Calu3 (cell line): ENCODE measurements at regions not wholly inside any gene's neighbourhood (a gene's known extent, or its start where the extent isn't known, plus 50 kb on each side); places are given as distances from the start of the nearest gene placed in this dataset.
A peak's percentile ranks its signal among the peaks of the same experiment; 100 is the strongest.

Experiments used
- BruUV-seq: library from RNA; stranded (reverse); fragments of 400-500 nt; replicated peaks from 2 replicates; lab custom pipeline; 2021; lab: Mats Ljungman, UMichigan
- CTCF ChIA-PET: fragments of 300-600 bp; sonication (Branson Sonifier 250); formaldehyde crosslinking; loops from one replicate; lab custom pipeline; 2022; ENCODE audit warnings: antibody characterized with exemption; lab: Charles Lee
- DNase-seq: peaks from one replicate; pipeline ENCODE4 v3.0.0; 2022
- H3K27ac Mint-ChIP-seq: one replicate; pipeline ENCODE4 v1.8.0; 2022; ENCODE audit warnings: mixed read lengths; ENCODE audit not compliant: unreplicated experiment
- H3K27me3 Mint-ChIP-seq: one replicate; pipeline ENCODE4 v1.8.0; 2022; ENCODE audit warnings: mixed read lengths; ENCODE audit not compliant: unreplicated experiment
- H3K36me3 Mint-ChIP-seq: one replicate; pipeline ENCODE4 v1.8.0; 2022; ENCODE audit warnings: mild to moderate bottlenecking, moderate library complexity, mixed read lengths; ENCODE audit not compliant: insufficient read depth, unreplicated experiment
- H3K4me1 Mint-ChIP-seq: one replicate; pipeline ENCODE4 v1.8.0; 2022; ENCODE audit warnings: mild to moderate bottlenecking, low read depth, mixed read lengths; ENCODE audit not compliant: unreplicated experiment
- H3K4me3 Mint-ChIP-seq: one replicate; pipeline ENCODE4 v1.8.0; 2022; ENCODE audit warnings: mild to moderate bottlenecking, low read depth, moderate library complexity, mixed read lengths; ENCODE audit not compliant: unreplicated experiment
- H3K9me3 Mint-ChIP-seq: one replicate; pipeline ENCODE4 v1.8.0; 2022; ENCODE audit warnings: low read depth, mixed read lengths; ENCODE audit not compliant: unreplicated experiment
- CTCF ChIP-seq: fragments of 200-600 bp; IDR thresholded peaks from one replicate; pipeline ENCODE4 v1.8.0; 2022; ENCODE audit warnings: antibody characterized with exemption; ENCODE audit not compliant: unreplicated experiment
- intact Hi-C: fragments of 100-400 bp; cut with micrococcal nuclease; formaldehyde crosslinking; loops from one replicate; pipeline ENCODE4 v1.10.0; 2022; ENCODE audit not compliant: unreplicated experiment

GRCh38 chr16:85971902-85972638 is 73.1 kb downstream of the IRF8 start:
- CTCF ChIA-PET = no interaction called here
- no peak for DNase-seq
- intact Hi-C loops = no loop called here
- Mint-ChIP-seq H3K9me3 (peaks cover 3% of the 10 kb centered on the region), H3K4me1 (peaks cover 64% of the 10 kb centered on the region), H3K4me3 (no peak overlapping the region), H3K27ac (no peak overlapping the region), H3K36me3 (peaks cover 6% of the 10 kb centered on the region), H3K27me3 (peaks cover 10% of the 10 kb centered on the region)
- no peak for TF ChIP-seq CTCF
- BruUV-seq = no TSS peak

- no peak for TF ChIP-seq CTCF
- BruUV-seq = no TSS peak
- DNase-seq = peak; percentile 44
- CTCF ChIA-PET = interaction anchor here (0.9 to 1.4 kb wide), 2 partner anchors 12 to 160 kb away, joined by 3 to 9 read pairs; no protein-coding TSS in a partner anchor
- Mint-ChIP-seq H3K4me3 (peak overlapping the region; percentile 39), H3K27me3 (no peaks in the 10 kb centered on the region), H3K9me3 (peaks cover 3% of the 10 kb centered on the region), H3K27ac (peak overlapping the region; percentile 57), H3K4me1 (peaks cover 54% of the 10 kb centered on the region), H3K36me3 (peaks cover 6% of the 10 kb centered on the region)
- intact Hi-C loops = loop anchor here (2.0 kb wide), 1 partner anchor 84 kb away; no protein-coding TSS in a partner anchor
Measured at GRCh38 chr16:85974428-85975375, 75.7 kb downstream of the IRF8 start.

- BruUV-seq = no TSS peak
- H3K36me3 Mint-ChIP-seq = peaks cover 6% of the 10 kb centered on the region
- peaks cover 50% of the 10 kb centered on the region for H3K4me1 Mint-ChIP-seq
- no peak for TF ChIP-seq CTCF
- peaks cover 5% of the 10 kb centered on the region for H3K27me3 Mint-ChIP-seq
- intact Hi-C loops = loop anchor here (2.0 kb wide), 1 partner anchor 85 kb away; no protein-coding TSS in a partner anchor
- peak overlapping the region; percentile 34 for H3K27ac Mint-ChIP-seq
- H3K9me3 Mint-ChIP-seq = peaks cover 3% of the 10 kb centered on the region
- peak overlapping the region; percentile 39 for H3K4me3 Mint-ChIP-seq
- peak; percentile 75 for DNase-seq
- CTCF ChIA-PET = interaction anchor here (0.9 to 1.4 kb wide), 3 partner anchors 11 to 161 kb away, joined by 3 to 9 read pairs (median 5); no protein-coding TSS in a partner anchor
Measured at GRCh38 chr16:85975451-85975981, 76.6 kb downstream of the IRF8 start.

- intact Hi-C loops = no loop called here
- DNase-seq = no peak
- no peak for TF ChIP-seq CTCF
- Mint-ChIP-seq H3K4me3 (no peak overlapping the region), H3K27me3 (peaks cover 17% of the 10 kb centered on the region), H3K4me1 (peaks cover 31% of the 10 kb centered on the region), H3K36me3 (no peaks in the 10 kb centered on the region), H3K27ac (no peak overlapping the region), H3K9me3 (peaks cover 3% of the 10 kb centered on the region)
- CTCF ChIA-PET = no interaction called here
- no TSS peak for BruUV-seq
Measured at GRCh38 chr16:85978291-85978775, 79.4 kb downstream of the IRF8 start.
